ENCODE measurements at regions not wholly inside any gene's neighbourhood (a gene's known extent, or its start where the extent isn't known, plus 50 kb on each side); places are given as distances from the start of the nearest gene placed in this dataset.

DNA sequence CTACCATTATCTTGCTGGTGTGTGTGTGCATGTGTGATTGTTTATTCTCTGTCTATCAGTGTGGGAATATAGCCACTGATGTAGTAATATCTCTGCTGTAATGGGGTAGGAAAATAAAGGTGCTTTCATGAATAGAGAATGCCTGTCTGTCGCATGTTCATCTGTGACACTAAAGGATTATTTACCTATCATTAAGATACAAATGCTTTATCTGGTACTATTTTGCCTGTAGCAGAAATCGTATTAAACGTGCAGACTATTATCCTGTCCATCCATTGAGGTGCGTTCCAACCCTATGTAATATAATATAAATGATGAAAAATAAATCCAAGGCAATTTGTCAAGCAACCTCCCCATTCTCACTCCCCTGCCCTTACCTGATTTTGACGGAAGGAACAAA lies 1215.1 kb downstream of the BCL11B start:
- no peaks in the 10 kb centered on the region for H3K9me3 ChIP-seq
- H3K4me1 ChIP-seq, result no peaks in the 10 kb centered on the region
- no peaks in the 10 kb centered on the region for H3K36me3 ChIP-seq
- intact Hi-C loops (cut with DNase I), result no loop called here
- no peak for DNase-seq
- no peak for TF ChIP-seq POLR2A (IDR thresholded peaks at IDR 0.05)
- TF ChIP-seq, protein P1, sequence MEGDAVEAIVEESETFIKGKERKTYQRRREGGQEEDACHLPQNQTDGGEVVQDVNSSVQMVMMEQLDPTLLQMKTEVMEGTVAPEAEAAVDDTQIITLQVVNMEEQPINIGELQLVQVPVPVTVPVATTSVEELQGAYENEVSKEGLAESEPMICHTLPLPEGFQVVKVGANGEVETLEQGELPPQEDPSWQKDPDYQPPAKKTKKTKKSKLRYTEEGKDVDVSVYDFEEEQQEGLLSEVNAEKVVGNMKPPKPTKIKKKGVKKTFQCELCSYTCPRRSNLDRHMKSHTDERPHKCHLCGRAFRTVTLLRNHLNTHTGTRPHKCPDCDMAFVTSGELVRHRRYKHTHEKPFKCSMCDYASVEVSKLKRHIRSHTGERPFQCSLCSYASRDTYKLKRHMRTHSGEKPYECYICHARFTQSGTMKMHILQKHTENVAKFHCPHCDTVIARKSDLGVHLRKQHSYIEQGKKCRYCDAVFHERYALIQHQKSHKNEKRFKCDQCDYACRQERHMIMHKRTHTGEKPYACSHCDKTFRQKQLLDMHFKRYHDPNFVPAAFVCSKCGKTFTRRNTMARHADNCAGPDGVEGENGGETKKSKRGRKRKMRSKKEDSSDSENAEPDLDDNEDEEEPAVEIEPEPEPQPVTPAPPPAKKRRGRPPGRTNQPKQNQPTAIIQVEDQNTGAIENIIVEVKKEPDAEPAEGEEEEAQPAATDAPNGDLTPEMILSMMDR (IDR thresholded peaks at IDR 0.05), result no peak
- H3K4me3 ChIP-seq (replicated peaks in 1 of 3), result no peak overlapping the region
- WGBS, 2 donors, result 84 to 94% methylated on average over 5 of the region's 5 CpGs
- no peak overlapping the region for H3K27ac ChIP-seq
- H3K27me3 ChIP-seq, result no peaks in the 10 kb centered on the region

GRCh38 chr14:98059106-98059505 lies 1212.9 kb downstream of the BCL11B start:
- Histone ChIP-seq H3K4me3 (replicated peaks in 1 of 3) (no peak overlapping the region), H3K27ac (no peak overlapping the region), H3K27me3 (no peaks in the 10 kb centered on the region), H3K4me1 (no peaks in the 10 kb centered on the region), H3K9me3 (no peaks in the 10 kb centered on the region), H3K36me3 (no peaks in the 10 kb centered on the region)
- TF ChIP-seq, protein P1 (IDR thresholded peaks at IDR 0.05), result no peak
- no peak for TF ChIP-seq POLR2A (IDR thresholded peaks at IDR 0.05)
- no peak for DNase-seq
- 72 to 79% methylated on average over 5 of the region's 5 CpGs for WGBS, 2 donors
- intact Hi-C loops (cut with DNase I), result no loop called here

- no peaks in the 10 kb centered on the region for H3K27me3 ChIP-seq
- no peak overlapping the region for H3K4me3 ChIP-seq (replicated peaks in 1 of 3)
- H3K9me3 ChIP-seq, result no peaks in the 10 kb centered on the region
- intact Hi-C loops (cut with DNase I), result no loop called here
- TF ChIP-seq, protein P1 (IDR thresholded peaks at IDR 0.05), result no peak
- no peak for TF ChIP-seq POLR2A (IDR thresholded peaks at IDR 0.05)
- H3K36me3 ChIP-seq, result no peaks in the 10 kb centered on the region
- no peak for DNase-seq
- WGBS, 2 donors, result 89% methylated on average over 10 of the region's 10 CpGs
- no peaks in the 10 kb centered on the region for H3K4me1 ChIP-seq
- H3K27ac ChIP-seq, result no peak overlapping the region
These were observed 1209.9 kb downstream of the BCL11B start for GRCh38 chr14:98062083-98062482.

- WGBS, 2 donors, result 16 to 38% methylated on average over 2 of the region's 2 CpGs
- no peaks in the 10 kb centered on the region for H3K36me3 ChIP-seq
- peak; percentile 48 to 70 for DNase-seq
These were observed 1202.3 kb downstream of the BCL11B start for GRCh38 chr14:98069712-98070171.

GRCh38 chr14:98070536-98070935 lies 1201.5 kb downstream of the BCL11B start:
- Histone ChIP-seq H3K27ac (peak overlapping the region; percentile 42 to 84 (median 42)), H3K4me3 (replicated peaks in 1 of 3) (no peak overlapping the region), H3K27me3 (no peaks in the 10 kb centered on the region), H3K4me1 (peaks cover 12% of the 10 kb centered on the region in 2 donors), H3K9me3 (no peaks in the 10 kb centered on the region), H3K36me3 (no peaks in the 10 kb centered on the region)
- peak; percentile 3 to 11 for DNase-seq
- intact Hi-C loops (cut with DNase I), result no loop called here
- TF ChIP-seq POLR2A (IDR thresholded peaks at IDR 0.05), result no peak
- TF ChIP-seq, protein P1 (IDR thresholded peaks at IDR 0.05), result no peak

More at GRCh38 chr14:98069712-98070171, 1202.3 kb downstream of the BCL11B start:
- H3K27me3 ChIP-seq, result no peaks in the 10 kb centered on the region
- H3K9me3 ChIP-seq, result no peaks in the 10 kb centered on the region
- TF ChIP-seq POLR2A (IDR thresholded peaks at IDR 0.05), result no peak
- TF ChIP-seq, protein P1 (IDR thresholded peaks at IDR 0.05), result no peak
- H3K27ac ChIP-seq, result peak overlapping the region; percentile 73 to 93 (median 84)
- H3K4me3 ChIP-seq (replicated peaks in 1 of 3), result no peak overlapping the region
- H3K4me1 ChIP-seq, result peaks cover 12% of the 10 kb centered on the region in 2 donors
- intact Hi-C loops (cut with DNase I), result no loop called here
